Stimulated activated CD8-positive, alpha-beta memory T cell treated with anti-CD3 and anti-CD28 coated beads, Interleukin-4, amount 100 ng/mL, for 1 hour (primary cell): ENCODE measurements at regions not wholly inside any gene's neighbourhood (a gene's known extent, or its start where the extent isn't known, plus 50 kb on each side); places are given as distances from the start of the nearest gene placed in this dataset.

Experiments used
- DNase-seq, 2 donors: peaks; one replicate each; pipeline ENCODE4 v3.0.0-alpha.2; 2020; ENCODE audit warnings: low read depth in 2 of 2, low spot score in 1 of 2

DNA sequence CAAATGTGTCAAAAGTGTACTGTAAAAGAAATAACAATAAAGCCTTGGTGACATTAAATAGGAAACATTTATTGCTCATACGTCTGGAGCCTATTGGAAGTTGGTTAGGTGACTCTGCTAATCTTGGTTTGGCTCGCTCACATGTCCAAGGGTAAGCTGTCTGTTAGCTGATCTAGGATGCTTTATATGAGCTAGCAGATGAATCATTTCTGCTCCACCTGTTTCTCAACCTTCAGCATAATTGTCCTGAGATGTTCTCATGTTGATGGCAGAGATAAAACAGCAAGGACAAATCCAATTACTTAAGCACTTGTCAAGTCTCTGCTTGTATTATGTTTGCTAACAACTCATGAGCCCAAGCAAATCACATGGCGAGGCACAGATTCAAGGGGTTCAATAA, 56.0 kb upstream of the CD53 start:
- DNase-seq = no peak

DNA sequence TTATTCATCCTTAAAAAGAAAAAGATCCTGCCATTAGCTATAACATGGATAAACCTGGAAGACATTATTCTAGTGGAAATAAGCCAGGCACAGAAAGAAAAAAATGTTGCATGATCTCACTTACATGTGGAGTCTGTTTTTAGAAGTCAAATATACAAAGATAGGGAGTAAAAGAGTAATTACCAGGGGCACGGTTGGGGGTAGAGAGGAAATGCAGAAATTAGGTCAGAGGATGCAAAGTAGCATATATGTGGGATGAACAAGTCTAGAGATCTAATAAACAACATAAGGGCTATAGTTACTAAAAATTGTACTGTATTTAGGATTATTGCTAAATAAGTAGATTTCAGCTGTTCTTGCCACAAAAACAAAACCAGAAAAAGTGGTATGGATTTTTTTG, 61.4 kb upstream of the CD53 start:
- DNase-seq = no peak

DNA sequence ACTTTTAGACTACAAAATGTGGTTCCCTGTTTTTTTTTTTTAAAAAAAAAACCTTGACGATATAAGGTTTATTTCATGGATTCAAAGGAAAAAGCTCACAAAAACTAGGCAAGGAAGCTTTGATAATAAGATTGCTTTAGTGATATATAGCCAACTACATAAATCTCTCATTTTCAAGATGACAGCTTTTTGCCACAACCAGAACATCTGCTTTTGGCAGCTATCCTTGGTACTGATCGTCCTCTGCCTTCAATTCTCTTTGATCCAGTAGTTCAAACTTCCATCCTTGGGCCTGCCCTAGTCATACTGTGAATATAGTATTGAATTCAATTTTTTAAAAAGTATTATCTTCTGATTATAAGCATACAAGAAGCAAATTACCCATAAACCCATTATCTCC, 72.9 kb upstream of the CD53 start:
- no peak for DNase-seq

DNA sequence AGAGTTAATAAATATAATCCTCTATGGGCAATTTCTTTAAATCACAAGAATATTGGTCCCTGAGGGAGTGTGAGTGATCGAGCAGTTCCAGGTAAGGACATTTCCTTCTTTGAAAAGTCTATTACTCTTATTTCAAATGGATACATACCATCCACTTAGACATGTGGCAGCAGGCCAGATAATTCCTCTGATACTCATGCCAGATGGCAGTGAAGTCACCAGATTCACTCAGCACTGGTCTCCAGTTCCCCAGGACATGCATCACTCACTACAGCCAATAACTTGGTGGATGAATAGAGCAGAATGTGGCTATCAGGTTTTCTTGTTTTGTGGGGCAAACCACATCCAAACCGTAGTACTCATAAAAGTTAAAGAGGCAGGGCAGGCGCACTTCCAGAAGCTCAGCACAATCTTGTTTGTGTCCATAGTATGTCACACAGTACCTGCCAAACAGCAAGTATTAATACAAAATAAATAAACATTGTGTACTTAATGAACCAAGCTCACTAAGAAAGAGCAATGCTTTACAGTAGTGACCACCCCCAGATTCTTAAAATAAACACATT, 74.2 kb upstream of the CD53 start:
- no peak for DNase-seq

DNA sequence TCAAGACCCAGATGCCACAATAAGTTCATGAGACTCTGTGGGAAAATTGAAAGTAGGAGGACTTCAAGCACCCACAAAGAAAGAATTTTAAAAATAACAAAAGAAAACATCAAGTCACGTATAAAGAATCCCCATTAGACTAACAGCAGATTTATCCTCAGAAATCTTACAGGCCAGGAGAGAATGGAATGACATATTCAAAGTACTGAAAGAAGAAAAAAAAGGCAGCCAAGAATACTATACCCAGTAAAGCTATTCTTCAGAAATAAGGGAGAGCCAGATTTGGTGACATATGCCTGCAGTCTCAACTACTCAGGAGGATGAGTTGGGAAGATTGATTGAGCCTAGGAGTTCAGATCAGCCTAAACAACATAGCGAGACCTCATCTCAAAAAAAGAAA, 84.3 kb upstream of the CD53 start:
- DNase-seq = no peak

DNA sequence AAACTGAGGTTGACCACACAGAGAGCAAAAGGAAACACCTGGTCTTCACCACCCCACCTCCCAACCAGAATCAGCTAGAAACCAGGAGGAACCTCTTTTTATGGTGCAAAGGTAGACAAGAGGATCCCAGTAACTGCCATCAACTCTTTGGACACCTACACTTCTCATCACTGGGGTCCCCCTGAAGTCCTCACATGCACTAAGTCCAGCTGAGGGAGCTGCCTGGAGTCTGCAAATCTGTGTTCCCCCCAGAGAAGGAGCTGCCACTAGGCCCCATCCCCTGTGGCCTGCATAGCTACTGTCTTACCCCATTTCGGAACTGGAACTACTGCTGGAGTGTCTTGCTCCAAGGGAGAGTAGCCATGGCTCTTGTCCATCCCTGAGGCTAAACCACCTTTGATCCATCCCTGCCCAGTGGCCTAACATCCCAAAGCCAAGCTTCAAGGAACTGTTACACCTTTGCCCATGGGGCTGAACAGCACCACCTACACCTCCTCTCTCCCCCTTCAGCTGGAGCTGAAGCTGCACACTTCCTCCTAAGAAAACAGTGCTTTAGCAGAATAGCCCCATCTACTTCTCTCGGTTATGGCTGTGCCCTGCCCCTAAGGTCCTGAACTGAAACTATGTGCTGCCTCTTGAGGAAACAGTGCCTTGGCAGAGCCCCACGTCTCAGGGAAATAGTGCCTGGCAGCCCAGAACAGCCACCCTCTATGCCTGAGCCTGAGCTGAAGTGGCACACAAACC, 85.4 kb upstream of the CD53 start:
- DNase-seq = no peak

DNA sequence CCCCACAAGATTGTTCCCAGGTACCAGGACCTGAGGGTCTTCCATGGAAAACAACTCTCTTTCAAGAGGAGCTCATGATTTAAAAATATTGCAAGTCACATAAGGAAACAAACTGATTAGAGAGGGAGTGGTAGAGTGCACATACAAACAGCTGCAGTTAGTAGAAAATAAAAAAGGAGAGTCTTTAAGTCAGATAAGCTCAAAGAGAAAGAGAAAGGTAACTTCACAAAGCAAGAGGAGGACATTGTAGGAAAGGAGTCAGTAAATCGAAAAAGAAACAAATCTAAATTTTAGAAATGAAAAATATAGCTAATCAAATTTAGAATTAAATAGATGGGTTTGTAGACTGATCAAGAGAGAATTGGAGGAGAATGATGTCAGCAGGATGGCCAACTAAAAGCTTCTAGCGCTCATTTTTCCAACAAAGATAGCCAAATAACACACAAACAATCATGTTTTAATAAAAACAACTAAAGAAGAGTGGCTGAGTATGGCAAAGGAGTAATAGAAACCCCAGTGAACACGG, 86.1 kb upstream of the CD53 start:
- DNase-seq = no peak

DNA sequence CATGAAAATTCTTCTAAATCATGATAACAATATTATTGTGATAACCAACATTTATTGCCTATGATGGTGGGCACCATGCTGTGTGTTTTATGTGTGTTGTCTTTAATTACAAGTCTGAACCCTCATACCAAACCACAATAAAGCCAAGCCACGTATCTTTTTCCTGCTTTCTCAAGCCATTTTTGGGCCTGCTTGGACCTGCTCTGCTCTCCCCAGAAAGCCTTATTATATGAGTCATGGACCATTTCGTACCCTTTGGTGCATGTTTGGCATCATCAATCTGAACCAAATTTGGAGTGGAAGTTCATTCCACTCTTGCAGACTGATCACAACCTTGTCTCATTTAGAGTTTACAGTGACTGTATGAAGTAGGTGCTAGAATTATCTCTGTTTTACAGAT, 87.3 kb upstream of the CD53 start:
- DNase-seq = no peak

DNA sequence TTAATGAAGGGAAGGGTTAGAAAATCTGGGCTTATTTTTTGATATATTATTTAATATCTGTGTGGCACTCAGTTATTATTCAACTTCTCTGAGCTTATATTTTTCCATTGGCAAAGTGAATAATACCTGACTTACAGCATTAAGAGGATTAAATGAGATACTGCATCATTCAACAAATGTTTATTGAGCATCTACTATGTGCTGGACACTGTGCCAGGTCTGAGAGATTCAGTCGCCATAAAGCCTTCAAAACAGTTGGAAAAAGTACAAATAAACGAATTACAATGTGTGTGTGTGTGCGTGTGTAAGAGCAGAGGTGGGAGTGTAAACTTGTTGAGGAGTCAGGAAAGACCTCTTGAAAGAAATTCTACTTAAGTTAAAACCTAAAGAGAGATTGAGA, 87.9 kb upstream of the CD53 start:
- no peak for DNase-seq

DNA sequence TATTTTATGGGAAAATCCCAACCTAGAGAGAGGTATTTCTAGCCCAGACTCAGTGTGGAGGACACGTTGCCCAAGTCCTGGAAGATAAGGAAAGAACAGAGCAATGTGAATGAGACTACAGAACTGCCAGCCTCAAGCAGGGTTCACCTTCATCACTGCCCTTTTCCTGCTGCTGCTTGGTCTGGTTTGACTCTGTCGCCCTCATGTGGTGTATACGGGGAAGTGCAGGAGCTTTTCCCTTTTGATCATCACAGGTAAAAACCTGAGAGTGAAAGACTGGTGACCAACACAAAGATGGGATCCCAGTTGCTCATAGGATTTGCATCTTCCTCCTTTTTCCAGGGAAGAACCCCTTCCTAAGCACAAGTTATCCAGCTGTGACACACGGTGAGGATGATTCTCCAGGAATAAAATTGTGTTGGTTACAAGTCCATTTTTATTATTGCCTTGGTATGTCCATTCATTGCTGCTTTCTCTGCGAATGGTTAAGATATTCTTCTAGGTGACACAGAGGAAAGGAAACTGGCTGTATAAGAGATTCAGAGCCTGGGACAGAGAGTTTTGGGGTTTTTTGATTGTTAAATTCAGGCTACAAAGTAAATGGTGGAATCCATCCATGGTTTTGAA, 89.5 kb upstream of the CD53 start:
- no peak for DNase-seq

DNA sequence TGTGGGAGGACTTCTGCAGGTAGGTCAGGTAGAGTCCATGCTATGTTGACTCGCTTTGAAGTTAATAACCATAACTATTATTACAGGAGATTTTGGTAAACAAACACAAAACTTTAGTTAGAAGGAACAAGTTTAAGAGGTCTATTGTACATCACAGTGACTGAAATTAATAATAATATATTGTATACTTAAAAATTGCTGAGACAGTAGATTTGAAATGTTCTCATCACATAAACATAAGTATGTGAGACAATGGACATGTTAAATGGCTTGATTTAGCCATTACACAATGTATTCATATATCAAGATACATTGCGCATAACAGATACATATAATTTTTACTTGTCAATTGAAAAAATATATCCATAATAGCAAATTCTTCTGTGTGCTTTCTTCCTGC, 91.4 kb upstream of the CD53 start:
- no peak for DNase-seq

DNA sequence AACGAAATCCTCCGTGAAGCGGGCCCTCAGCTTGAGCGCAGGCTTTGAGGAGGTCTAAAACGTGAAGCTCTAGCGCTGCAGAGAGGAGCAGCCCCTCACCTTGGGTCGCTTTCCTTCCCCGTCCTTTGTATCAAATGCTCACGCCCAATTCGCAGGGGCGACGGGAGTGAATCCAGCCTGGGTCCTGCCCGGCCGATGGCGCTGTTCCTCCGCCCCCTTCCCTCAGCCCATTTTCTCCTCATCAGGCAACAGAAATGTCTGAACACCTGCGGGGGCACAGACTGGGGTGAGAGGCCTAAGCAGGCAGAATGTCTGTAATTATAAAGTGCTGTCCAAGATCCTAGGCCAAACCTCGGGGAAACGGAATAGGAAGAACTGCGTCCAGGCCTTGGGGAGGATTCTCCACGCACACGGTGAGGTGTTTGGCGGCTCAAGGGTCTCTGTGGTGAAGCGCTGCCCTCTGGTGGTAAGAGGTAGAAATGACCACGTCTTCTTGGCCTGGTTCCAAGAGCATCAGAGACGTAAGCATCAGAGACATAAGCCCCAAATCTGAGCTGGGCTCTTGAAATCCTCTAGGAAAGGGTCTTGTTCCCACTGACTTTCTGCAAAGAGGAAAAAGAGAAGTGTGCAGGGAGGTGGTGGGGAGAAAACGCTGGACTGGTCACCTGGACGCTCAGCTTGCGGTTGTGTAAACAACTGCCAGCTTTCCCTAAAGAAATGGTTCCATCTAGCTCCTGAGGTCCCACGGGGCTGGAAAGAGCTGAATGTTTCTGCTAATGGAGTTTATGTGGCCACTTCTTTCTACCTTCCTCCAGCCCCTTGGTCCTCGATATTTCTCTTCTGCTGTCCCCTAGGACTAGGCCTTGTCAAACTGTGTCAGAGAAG, 92.1 kb upstream of the CD53 start:
- DNase-seq = peak; percentile 40 to 54

DNA sequence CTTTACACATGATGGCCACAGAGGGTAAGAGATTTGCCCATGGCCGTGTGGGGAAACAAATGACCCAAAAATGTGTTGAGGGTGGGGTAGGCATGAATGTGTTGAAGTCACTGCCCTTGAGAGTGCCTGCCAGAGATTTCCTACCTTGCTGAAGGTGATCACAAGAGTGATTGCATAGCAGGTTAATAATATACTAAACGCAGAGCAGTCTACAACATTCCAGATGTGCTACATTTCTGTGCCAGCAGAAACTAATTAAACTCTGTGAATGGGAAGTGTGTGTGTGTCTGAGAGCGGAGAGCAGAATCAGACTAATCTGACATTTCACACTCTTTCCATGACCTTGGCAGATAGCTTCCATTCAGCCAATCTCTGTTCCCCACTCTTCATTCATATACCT, 93.3 kb upstream of the CD53 start:
- DNase-seq = no peak

DNA sequence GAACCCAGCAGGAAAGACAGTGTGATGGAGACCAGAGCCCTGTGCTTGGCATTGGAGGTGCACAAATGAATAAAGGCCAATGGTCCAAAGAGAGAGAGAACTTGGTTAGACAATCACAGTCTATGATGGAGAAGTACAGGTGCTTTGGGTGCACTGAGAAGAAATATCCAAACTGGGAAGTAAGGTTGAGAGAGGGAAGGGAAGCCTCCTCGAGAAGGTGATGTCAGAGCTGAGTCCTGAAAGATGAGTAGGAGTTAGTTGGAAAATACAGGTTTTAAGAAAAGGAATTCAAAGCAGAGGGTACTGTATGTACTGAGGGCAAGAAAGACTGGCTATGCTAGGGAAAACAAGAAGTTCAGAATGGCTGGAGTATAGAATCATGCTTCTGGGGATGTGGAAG, 94.1 kb upstream of the CD53 start:
- DNase-seq = no peak

DNA sequence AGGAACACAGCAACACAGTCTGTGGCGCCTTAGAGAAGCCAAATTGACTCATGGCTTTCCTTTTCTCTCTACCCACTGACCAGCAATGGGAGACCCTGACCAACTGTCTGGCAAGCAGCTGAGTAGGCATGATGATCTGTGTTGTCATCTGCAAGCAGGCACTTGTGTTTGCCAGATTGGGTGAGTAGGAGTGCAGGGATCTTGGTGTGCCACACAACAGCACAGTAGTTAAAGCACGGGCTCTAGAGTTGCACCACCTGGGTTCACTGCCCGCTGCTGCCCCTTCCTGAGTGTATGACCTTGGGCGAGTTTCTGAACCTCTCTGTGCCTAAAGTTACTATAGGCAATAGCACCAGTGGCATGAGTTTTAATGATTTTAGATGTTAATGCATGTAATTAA, 95.7 kb upstream of the CD53 start:
- no peak for DNase-seq

DNA sequence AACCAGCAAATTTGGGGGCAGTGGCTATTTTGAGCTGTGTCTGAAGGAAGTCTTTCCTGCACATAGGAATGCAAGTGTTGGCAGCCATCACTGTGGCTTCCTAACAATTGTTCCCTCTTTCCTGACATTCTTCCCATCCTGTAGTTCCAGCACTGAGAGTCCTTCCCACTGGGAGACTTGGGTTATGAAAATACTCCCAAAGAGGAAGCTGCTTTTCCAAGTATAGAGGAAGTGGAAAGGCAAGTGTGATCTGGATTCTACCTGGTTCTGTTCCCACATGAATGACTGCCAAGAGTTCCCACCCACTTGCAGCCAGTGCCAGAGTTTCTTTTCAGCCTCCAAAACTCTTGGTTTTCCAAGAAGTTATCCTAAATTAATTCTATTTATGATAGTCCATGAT, 98.5 kb upstream of the CD53 start:
- no peak for DNase-seq

DNA sequence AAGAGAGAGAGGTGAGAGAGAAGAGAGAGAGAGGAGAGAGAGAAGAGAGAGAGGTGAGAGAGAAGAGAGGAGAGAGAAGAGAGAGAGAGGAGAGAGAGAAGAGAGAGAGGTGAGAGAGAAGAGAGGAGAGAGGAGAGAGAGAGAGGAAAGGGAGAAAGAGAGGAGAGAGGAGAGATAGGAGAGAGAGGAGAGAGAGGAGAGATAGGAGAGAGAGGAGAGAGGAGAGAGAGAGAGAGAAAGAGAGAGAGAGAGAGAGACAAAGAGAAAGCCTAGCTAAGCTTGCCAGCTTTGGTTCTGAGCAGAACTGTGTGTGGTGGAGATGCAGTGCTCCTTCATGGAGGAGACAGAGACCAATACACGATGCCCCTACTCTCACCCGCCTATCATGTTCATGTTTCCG, 99.1 kb upstream of the KCNA3 start:
- no peak for DNase-seq

DNA sequence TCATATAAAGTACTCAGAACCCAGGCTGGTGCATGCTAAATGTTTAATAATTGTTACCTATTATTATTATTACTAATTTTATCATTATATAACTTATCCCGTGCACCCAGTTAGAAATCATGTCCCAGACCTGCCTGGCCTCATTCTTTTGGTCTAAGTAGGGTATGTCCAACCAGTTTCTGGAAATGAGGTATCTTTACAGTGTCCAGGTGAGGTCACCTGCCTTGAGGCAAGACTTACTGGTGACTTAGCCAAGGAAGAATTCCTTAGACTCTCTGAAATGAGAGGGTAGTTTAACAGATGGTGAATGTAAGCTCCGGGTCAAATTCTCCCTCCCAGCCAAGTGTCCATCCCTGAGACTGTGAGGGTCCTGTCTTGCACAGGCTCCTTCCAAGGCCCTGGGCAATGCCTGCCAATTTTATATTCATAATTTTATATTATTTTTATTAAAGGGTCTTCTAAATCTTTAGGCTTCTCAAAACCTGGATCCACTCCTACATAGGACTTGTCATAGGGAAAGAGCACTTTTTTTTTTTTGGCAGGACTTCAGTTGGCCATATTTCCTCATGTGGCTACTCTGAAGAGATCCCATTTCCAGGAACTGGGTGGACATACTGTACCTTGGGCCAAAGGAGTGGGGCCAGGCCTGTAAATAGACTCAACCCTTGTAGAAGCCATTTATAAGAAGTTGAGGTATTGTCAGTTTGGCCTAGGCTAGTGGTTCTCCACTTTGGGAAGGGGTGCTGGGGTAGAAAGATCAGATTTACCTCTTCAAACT, 96.7 kb upstream of the KCNA3 start:
- no peak for DNase-seq

DNA sequence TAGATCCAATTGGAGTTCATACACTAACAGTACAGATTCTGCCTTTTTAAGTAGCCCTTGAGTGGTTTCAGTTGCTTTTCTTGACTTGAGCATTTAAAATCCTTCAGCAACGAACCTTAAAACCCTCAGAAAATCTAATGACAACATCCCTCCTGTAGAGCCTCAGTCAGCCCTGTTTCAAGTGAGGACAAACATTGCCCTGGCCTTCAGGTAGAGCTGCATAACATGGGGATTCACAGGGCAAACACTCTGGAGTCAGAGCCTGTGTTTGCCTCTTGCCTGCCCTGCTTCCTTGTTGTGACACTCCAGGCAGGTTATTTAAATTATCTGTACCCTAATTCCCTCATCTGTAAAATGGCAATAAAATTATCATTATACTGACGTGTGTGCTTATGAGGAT, 96.1 kb upstream of the KCNA3 start:
- DNase-seq = no peak

DNA sequence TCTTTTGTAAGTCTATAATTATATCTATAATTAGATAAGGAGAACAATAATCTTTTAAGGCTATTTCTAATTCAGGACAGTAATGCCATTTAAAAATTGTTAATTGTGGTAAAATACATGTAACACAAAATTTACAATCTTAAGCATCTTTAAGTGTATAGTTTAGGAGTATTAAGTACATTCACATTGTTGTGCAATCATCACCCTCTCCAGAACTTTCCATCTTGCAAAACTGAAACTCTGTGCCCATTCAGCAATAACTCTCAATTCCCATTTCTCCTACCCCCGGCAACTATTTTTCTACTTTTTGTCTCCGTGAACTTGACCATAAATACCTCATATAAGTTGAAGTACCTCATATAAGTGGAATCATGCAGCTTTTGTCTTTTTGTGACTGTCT, 93.9 kb upstream of the KCNA3 start:
- no peak for DNase-seq

DNA sequence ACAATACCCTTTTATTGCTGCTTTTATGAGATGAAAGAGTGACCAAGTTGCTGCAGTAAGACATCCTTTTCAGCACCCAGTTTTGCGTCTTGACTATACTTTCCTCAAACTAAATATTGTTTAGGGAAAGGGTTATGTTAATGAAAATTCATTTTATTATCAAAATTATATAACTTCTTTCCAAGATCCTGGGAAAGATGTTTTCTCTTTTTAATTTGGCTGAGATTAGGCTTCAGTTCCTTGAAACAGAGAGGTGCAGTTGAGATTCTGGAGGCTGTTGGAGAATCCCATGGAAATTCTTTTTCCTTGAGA, 91.6 kb upstream of the KCNA3 start:
- no peak for DNase-seq
